IPS-NIHi7 (cell line): ENCODE measurements at regions not wholly inside any gene's neighbourhood (a gene's known extent, or its start where the extent isn't known, plus 50 kb on each side); places are given as distances from the start of the nearest gene placed in this dataset.
"Not testable (repeated sequence)": the region's sequence is repeated elsewhere in the genome, so short reads cannot be mapped to it uniquely, and the experiment has no call there.

Source experiments
- DNase-seq: peaks from one replicate; pipeline ENCODE4 v3.0.0; 2012; ENCODE audit warnings: mixed read lengths; ENCODE audit errors: extremely low spot score

- no peak for DNase-seq
Measured at GRCh38 chr12:13924286-13924685, 57.1 kb downstream of the GRIN2B start.

GRCh38 chr12:13918897-13919296 is 62.5 kb downstream of the GRIN2B start:
- no peak for DNase-seq

DNA sequence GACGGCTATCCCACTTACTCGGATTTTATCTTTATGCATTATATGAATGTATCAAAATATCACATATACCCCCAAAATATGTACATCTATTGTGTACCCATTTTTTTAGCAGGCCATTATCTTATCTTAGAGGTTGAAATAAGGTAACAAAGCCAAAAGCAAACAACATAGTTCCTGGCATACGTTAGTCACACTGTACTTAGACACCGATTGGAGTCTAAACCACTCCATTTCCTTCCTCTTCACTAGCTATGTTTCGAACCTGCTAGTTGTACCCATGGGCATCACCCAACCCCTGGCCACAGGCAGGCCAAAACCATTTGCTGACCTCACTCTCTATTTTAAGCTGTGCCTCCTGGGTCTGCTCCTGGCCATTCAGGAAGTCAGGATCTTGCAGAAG is 66.3 kb downstream of the GRIN2B start:
- DNase-seq: no peak

GRCh38 chr12:13913371-13913770 is 68.0 kb downstream of the GRIN2B start:
- no peak for DNase-seq

DNA sequence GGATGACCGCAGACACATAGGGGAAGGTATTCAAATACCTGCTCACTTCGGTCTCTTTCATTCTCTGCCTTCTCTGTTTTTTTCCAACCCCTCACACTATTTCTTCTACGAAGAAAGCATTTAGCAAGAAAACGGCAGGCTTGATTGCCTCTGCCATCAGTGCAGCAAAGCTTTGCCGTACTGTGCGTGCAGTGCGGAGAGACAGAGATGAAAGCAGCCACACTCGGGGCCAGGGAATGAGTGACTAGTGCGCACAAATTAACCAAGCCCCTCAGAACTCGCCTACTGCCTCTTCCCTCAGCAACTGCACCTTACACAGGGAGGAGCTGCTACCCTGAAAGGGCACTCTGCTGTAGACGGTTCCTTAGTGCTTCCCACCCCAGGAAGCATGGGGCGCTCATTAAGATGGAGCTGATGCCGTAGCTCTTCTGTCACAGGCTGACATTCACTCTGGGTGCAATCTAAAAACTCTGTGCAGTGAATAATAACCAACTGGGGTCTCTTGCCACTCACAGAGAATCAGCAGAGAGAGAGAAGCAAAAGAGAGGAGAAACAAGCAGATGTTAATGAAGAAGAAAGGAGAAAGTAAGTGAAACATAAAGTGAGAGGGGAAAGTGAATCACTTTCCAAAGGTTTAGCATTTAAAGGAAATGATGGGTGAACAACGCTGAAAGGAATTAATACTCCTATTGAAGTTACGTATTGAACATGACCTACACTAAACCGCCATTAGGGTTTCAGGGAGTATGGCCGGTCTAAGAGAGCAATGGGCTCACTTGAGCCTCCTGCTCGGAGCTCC is 69.4 kb downstream of the GRIN2B start:
- no peak for DNase-seq

- no peak for DNase-seq
Measured at GRCh38 chr12:13905794-13906193, 75.6 kb downstream of the GRIN2B start.

DNA sequence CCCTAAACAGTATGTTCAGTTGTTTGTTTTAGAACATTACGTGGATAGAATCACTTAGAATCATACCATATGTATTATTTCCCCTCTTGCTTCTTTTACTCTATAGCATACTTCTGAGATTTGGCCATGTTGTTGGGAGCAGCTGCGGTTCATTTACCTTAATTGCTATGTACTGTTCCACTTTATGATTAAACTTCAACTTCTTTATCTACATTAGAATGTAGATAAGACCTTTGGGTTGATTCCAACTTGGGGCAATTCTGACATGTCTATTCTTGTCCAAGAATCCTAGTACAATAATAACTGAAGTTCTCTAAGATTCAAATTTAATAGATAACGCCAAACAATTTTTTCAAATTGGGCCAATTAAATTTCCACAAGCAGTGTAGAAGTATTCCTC is 80.7 kb downstream of the GRIN2B start:
- DNase-seq: no peak

DNA sequence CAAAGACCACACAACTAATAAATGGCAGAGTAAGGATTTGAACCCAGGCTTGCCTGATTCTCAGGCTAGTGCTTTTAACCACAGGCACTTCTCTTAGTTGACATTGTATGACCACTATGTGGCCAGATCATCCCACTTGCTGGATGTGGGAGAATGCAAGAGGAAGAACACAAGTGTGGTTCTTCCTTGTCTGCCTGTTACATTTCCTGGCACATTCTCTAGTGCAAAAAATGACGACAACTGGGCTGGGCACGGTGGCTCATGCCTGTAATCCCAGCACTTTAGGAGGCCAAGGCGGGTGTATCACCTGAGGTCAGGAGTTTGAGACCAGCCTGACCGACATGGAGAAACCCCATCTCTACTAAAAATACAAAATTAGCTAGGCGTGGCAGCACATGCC is 83.0 kb downstream of the GRIN2B start:
- DNase-seq: not testable (repeated sequence)

GRCh38 chr12:13897811-13898210 is 83.6 kb downstream of the GRIN2B start:
- DNase-seq: no peak

DNA sequence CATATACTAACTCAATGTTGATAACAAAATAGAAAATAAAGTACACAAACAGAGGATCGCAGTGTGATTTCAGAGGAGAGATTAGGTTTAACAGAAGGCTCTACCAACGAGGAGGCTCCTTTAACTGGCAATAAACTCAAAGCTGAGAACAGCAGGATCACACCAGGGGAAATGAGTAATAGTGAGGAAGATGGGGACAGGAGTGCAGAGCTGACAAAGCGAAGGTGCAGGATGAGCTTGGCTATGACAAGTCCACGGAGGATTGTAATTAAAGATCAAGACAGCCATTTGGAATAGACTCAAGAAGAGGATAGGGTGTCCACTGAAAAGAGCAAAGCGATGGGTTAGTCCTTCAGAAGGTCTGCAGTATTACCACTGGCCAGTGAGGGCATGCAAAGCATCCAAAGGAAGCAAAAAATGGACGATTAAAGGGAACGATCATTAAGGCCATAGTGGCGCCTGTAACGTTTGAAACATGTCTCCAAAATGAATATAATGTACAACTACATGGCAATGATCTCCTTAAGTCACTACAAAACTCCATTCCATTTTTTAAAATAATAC is 85.3 kb downstream of the GRIN2B start:
- DNase-seq: no peak

GRCh38 chr12:13891902-13892301 is 89.5 kb downstream of the GRIN2B start:
- DNase-seq: no peak

DNA sequence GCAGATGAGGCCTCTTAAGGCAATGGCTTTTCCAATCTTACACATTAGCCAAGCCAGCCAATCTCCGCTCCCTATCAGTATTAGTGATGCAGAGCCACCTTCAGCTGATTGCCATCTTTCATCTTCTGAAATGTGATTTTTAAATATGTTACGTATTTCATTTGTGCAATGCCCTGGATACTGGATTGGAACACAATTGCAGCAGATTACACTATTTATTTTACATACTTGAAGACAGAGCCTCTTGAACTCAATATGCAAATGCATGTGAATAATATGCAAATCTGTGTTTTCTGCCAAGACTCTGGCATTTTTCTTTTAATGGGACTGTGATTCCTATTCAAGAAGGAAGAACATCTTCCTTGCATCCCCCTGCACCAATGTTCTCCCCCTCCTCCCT is 90.5 kb downstream of the GRIN2B start:
- DNase-seq: no peak

DNA sequence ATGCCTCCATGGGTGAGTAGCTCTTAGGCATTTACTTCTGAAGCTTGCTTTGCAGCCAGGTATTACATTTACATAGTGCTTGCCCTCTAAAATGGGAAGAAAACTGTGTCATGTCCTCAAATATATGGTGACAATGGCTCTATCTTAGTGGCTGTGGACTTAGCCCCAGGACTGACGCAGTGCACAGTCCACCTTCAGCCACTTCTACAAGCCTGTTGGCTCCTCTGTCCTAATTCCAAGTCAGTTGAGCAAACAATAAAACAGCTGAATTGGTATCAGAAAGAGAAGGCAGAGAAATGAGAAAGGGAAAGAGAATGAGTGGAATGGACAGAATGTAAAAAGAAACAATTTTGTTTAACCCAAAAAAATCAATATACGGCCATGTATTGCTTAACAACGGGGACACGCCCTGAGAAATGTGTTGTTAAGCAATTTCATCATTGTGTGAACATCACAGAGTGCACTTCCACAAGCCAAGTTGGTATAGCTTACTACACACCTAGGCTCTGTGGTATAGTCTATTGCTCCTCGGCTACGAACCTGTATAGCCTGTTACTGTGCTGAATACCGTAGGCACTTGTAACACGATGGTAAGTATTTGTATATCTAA is 93.5 kb downstream of the GRIN2B start:
- DNase-seq: no peak

DNA sequence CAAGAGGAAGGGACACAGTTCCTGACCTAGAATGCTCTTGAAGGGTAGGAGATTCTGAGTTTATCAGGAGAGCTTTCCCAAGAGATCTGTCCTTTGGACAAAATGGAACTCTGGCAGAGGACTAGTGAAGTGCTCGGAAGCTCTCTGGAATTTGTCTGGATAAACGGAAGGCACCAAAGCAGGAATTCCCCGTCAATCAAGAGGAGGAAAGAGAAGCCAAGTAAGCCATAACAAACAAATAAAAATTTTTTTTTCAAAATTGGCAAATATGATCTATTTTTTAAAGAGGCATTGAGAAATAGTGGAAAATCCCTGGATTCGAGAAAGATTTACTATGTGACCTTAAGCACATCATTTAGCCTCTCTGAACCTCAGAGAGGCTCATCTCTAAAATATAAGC is 99.2 kb downstream of the GRIN2B start:
- DNase-seq: no peak

GRCh38 chr12:13880613-13881012 is 100.8 kb downstream of the GRIN2B start:
- DNase-seq: no peak

DNA sequence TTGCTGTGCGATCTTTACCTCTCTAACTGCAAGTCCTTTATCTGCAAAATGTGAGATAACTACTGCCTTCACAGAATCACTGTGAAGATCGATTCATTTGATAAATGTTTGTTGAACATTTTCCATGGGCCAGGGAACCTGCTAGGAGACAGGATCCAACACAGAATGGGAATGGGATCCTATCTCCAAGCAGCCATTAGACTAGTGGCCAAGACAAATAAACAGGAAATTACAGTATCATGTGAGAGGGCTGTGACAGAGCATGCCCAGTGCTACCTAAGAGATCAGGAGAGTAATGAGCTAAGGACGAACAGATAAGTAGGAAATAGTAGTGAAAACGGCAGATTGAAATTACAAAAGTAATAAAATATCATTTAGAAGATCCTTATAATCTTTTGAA is 105.7 kb downstream of the GRIN2B start:
- no peak for DNase-seq

- no peak for DNase-seq
Measured at GRCh38 chr12:13870255-13870654, 111.1 kb downstream of the GRIN2B start.

GRCh38 chr12:13864081-13864673 is 117.2 kb downstream of the GRIN2B start:
- peak; percentile 85 for DNase-seq

- no peak for DNase-seq
Measured at GRCh38 chr12:13857750-13858149, 123.7 kb downstream of the GRIN2B start.

- no peak for DNase-seq
Measured at GRCh38 chr12:13853471-13853870, 127.9 kb downstream of the GRIN2B start.

GRCh38 chr12:13851828-13852227 is 129.6 kb downstream of the GRIN2B start:
- DNase-seq: peak; percentile 76

DNA sequence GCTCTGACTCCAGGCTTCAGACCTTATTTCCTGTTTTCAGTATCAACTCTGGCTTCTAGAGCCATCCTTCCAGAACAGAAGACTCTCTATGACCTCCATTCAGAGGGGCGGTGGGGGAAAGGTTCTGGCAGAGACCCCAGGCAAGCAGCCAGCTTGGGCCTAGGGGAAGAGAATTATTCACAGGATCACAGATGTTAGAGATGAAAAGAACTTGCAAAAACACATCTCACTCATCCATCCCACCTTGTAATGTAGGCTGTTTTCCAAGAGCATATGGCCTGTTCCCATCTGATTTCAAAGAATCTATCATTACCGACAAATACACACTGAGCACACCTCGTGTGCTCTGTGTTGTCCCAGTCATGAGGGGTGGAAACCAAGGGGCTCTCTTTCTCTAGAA is 131.9 kb downstream of the GRIN2B start:
- DNase-seq: no peak

DNA sequence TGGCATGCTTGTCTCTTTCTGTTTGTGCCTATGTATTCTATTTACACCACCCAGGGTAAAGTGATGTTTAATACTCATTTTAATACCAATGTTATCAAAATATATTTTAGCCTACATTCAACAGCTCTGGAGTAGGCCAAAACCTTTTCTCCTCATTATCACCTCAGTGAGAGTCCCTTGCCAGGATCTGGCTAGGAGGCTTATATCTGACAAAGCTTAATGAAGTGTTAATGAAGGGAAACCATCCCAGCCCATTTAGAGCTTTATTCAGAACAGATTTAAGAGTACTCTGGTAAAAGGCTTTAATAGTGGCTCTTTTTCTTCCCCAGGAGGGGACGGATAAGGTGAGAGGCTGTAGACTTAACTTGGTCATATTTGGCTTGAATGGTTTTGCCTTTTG is 137.6 kb downstream of the GRIN2B start:
- DNase-seq: no peak
